Esophagus squamous epithelium (tissue), 5 donors: ENCODE measurements at regions not wholly inside any gene's neighbourhood (a gene's known extent, or its start where the extent isn't known, plus 50 kb on each side); places are given as distances from the start of the nearest gene placed in this dataset.

Experiments used
- DNase-seq: peaks from one replicate; lab custom pipeline; 2025; lab: John Stamatoyannopoulos, UW
- H3K27ac ChIP-seq, 4 donors: fragments of 200-600 bp; sonication (generic); one replicate each; pipeline ENCODE4 v1.5.1; 2016 to 2019; ENCODE audit warnings: mild to moderate bottlenecking in 1 of 4
- H3K27me3 ChIP-seq, 4 donors: fragments of 200-600 bp; sonication (generic); 1 replicate in 3 of 4; 2 replicates in 1 of 4; pipeline versions ENCODE4 v1.5.1 to v1.6.0; 2017 to 2021; ENCODE audit warnings: antibody characterized with exemption in 1 of 4
- H3K36me3 ChIP-seq, 3 donors: fragments of 200-600 bp; sonication (generic); one replicate each; pipeline ENCODE4 v1.5.1; 2016 to 2019
- H3K4me1 ChIP-seq, 3 donors: fragments of 200-600 bp; sonication (generic); one replicate each; pipeline ENCODE4 v1.5.1; 2017 to 2019
- H3K4me3 ChIP-seq, 4 donors: fragments of 200-600 bp; sonication (generic); 1 replicate in 3 of 4; 2 replicates in 1 of 4; pipeline ENCODE4 v1.5.1; 2016 to 2019; ENCODE audit warnings: mild to moderate bottlenecking in 2 of 4, moderate library complexity in 1 of 4
- H3K9me3 ChIP-seq, 3 donors: fragments of 200-600 bp; sonication (generic); one replicate each; pipeline ENCODE4 v1.5.1; 2016 to 2019
- POLR2A ChIP-seq, 4 donors: fragments of 450-650 bp; IDR thresholded peaks; one replicate each; pipeline ENCODE4 v1.6.1; 2017; ENCODE audit warnings: antibody characterized with exemption in 4 of 4, mild to moderate bottlenecking in 4 of 4, moderate library complexity in 3 of 4
- WGBS, 2 donors: methylation state at CpG; one replicate each; pipeline ENCODE4 v1.1.5; 2018; 5-methylcytosine and 5-hydroxymethylcytosine counted together
- intact Hi-C: fragments of 100-400 bp; cut with DNase I; formaldehyde crosslinking; loops from one replicate; pipeline ENCODE4 v1.15.0; 2022
- TF ChIP-seq, protein P1 (sequence below), 6 experiments: fragments of 450-650 bp in 4 of 6; fragments of 200-600 bp in 2 of 6; sonication (generic) in 2 of 6; IDR thresholded peaks; one replicate each; pipeline ENCODE4 v1.5.1; 2016 to 2019; ENCODE audit warnings: antibody characterized with exemption in 6 of 6, mild to moderate bottlenecking in 4 of 6, moderate library complexity in 4 of 6
- donor health status: DM: yes; HTN: yes; CAD: no.

DNA sequence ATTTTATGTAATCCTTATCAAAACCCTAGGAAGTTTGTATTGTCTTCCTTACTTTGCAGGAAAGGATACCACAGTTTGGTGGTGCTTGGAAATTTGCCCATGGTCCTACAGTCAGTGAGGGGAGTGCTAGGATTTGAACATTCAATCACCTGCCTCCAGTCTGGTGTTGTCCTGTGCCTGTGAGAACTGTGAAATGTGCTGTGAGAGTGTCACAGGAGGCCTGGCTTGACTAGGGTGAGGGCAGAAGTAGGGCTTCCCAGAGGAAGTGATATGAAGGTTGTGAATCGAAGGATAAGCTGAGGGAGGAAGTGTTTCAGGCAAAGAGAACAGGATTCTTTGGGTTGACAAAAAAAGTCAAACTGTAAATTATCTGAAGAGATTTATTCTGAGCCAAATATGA, 424.4 kb downstream of the TMEM135 start:
- intact Hi-C loops, result no loop called here
- no peaks in the 10 kb centered on the region for H3K27me3 ChIP-seq
- H3K36me3 ChIP-seq, result no peaks in the 10 kb centered on the region
- no peaks in the 10 kb centered on the region for H3K4me1 ChIP-seq
- no peak for DNase-seq
- no peaks in the 10 kb centered on the region for H3K9me3 ChIP-seq
- no peak overlapping the region for H3K27ac ChIP-seq
- no peak overlapping the region for H3K4me3 ChIP-seq
- no peak for TF ChIP-seq POLR2A (IDR thresholded peaks at IDR 0.05)
- TF ChIP-seq, protein P1, sequence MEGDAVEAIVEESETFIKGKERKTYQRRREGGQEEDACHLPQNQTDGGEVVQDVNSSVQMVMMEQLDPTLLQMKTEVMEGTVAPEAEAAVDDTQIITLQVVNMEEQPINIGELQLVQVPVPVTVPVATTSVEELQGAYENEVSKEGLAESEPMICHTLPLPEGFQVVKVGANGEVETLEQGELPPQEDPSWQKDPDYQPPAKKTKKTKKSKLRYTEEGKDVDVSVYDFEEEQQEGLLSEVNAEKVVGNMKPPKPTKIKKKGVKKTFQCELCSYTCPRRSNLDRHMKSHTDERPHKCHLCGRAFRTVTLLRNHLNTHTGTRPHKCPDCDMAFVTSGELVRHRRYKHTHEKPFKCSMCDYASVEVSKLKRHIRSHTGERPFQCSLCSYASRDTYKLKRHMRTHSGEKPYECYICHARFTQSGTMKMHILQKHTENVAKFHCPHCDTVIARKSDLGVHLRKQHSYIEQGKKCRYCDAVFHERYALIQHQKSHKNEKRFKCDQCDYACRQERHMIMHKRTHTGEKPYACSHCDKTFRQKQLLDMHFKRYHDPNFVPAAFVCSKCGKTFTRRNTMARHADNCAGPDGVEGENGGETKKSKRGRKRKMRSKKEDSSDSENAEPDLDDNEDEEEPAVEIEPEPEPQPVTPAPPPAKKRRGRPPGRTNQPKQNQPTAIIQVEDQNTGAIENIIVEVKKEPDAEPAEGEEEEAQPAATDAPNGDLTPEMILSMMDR (IDR thresholded peaks at IDR 0.05), result no peak
- 50 to 55% methylated on average over 1 of the region's 1 CpG for WGBS, 2 donors

DNA sequence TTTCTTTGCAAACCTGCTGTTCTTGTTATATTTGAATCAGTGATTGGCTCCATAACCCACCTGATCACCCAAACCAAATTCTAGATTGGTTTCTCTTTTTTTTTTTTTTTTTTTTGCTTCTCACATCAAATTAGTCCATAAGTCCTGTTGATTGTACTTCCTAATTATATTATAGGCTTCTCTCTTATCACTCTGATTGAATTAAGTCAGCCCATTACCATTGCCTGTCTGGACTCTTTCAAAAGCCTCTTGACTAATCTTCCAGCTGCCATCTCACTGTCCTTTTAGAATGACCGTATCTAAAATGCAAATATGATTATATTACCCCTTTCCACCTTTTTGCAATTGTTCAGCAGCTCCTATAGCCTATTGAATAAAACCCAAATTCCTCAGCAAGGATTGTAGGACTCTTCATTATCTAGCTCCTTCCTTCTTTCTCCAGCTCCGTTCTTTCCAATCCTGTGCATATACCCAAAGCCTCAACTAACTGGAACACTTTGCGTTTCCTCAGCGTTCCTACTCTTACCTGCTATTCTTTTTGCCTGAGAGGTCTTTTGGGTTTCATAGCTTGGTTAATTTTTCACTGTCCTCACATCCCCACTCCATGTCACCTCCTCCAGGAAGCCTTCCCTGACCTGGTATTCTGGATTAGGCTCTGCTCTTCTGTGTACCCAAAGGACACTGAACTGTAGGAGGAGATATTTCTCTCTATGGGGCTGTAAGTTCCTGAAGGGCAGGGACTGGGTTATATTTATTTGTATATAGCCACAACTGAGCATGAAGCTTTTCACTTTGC, 423.3 kb downstream of the TMEM135 start:
- intact Hi-C loops, result no loop called here
- H3K9me3 ChIP-seq, result no peaks in the 10 kb centered on the region
- WGBS, 2 donors, result 86 to 96% methylated on average over 4 of the region's 4 CpGs
- no peak overlapping the region for H3K4me3 ChIP-seq
- DNase-seq, result no peak
- no peaks in the 10 kb centered on the region for H3K27me3 ChIP-seq
- H3K27ac ChIP-seq, result no peak overlapping the region
- TF ChIP-seq, protein P1 (IDR thresholded peaks at IDR 0.05), result no peak
- TF ChIP-seq POLR2A (IDR thresholded peaks at IDR 0.05), result no peak
- no peaks in the 10 kb centered on the region for H3K36me3 ChIP-seq
- no peaks in the 10 kb centered on the region for H3K4me1 ChIP-seq

- Histone ChIP-seq H3K4me1 (no peaks in the 10 kb centered on the region), H3K4me3 (no peak overlapping the region), H3K9me3 (no peaks in the 10 kb centered on the region), H3K27ac (no peak overlapping the region), H3K27me3 (no peaks in the 10 kb centered on the region), H3K36me3 (no peaks in the 10 kb centered on the region)
- intact Hi-C loops, result no loop called here
- no peak for DNase-seq
- TF ChIP-seq, protein P1 (IDR thresholded peaks at IDR 0.05), result no peak
- 73 to 100% methylated on average over 1 of the region's 1 CpG for WGBS, 2 donors
These were observed 422.5 kb downstream of the TMEM135 start for GRCh38 chr11:87460279-87460678.

DNA sequence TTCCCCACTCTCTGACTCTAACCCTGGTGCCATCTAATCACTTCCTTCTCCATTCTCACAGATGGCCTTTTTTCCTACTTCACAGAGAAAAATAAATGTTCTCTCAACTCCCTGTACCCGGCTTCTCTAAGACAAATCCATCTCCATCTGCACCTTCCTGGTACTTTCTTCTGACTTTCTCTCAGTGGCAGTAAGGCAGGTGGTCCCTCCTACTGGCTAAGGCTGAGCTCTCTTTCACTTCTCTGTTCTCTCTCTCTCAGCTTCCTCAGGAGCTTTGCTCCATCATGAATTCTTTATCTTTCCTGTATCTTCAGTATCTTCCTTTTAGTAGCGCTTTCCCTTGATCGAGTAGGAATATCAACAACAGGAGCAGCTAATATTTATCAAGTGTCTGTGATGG, 421.6 kb downstream of the TMEM135 start:
- H3K9me3 ChIP-seq, result no peaks in the 10 kb centered on the region
- no peaks in the 10 kb centered on the region for H3K27me3 ChIP-seq
- WGBS, 2 donors, result 84 to 86% methylated on average over 3 of the region's 3 CpGs
- H3K4me3 ChIP-seq, result no peak overlapping the region
- no peaks in the 10 kb centered on the region for H3K36me3 ChIP-seq
- no peaks in the 10 kb centered on the region for H3K4me1 ChIP-seq
- H3K27ac ChIP-seq, result no peak overlapping the region
- no peak for TF ChIP-seq POLR2A (IDR thresholded peaks at IDR 0.05)
- TF ChIP-seq, protein P1 (IDR thresholded peaks at IDR 0.05), result no peak
- DNase-seq, result no peak
- intact Hi-C loops, result no loop called here

DNA sequence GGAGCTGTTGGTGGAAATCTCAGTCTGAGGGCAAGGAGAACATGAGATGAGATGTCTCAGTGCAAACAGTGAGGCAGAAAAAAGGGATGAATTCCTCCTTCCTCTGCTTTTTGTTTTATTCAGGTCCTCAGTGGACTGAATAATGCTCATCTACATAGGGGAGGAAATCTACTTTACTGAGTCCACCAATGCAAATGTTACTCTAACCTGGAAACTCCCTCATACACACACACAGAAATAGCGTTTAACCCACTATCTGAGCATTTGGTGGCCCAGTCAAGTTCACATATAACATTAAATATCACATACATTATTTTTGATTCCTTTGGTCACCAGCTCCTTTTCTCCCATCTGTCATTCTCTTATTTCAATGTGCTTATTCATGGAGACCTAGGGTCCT, 418.8 kb downstream of the TMEM135 start:
- Histone ChIP-seq H3K27ac (no peak overlapping the region), H3K27me3 (no peaks in the 10 kb centered on the region), H3K4me3 (no peak overlapping the region), H3K9me3 (no peaks in the 10 kb centered on the region), H3K36me3 (no peaks in the 10 kb centered on the region), H3K4me1 (no peaks in the 10 kb centered on the region)
- intact Hi-C loops, result no loop called here
- DNase-seq, result no peak
- TF ChIP-seq POLR2A (IDR thresholded peaks at IDR 0.05), result no peak
- TF ChIP-seq, protein P1 (IDR thresholded peaks at IDR 0.05), result no peak
- WGBS, 2 donors, result 89 to 91% methylated on average over 1 of the region's 1 CpG
